NCI-H1694 (cell line): ENCODE measurements at regions not wholly inside any gene's neighbourhood (a gene's known extent, or its start where the extent isn't known, plus 50 kb on each side); places are given as distances from the start of the nearest gene placed in this dataset.
A peak's percentile ranks its signal among the peaks of the same experiment; 100 is the strongest.

Experiments used
- DNase-seq: peaks from one replicate; lab custom pipeline; 2025; lab: John Stamatoyannopoulos, UW

DNA sequence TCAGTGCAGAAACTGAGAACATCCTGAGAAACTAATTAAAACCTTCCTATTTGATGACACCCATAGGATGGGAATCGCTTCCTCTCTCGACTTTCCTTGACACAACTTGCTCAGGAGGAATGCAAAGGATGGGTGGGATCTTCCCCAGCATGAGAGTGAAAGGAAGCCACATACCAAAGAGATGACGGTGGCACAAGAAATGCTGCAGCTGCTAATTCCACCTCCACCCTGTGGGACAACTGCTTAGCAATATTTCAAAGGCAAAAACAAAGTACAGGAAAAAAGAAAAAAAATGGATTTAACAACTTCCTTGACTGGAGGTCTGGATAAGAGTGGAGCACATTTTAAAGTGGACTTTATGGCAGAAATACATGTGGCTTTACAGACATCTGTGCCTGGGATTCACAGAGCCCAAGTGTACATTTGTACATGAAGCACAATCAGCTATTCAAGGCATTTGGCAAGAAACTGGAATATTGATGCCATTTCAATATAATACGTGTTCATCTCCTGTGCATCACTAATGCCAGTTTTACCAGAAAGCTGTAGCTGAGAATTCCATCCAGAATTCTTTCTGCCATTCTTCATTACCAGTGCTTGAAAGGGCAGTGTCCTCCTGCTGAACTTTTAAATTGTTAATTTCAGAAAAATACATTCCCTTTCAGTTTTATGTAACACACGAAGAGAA lies 359.2 kb upstream of the ACTBL2 start:
- no peak for DNase-seq

DNA sequence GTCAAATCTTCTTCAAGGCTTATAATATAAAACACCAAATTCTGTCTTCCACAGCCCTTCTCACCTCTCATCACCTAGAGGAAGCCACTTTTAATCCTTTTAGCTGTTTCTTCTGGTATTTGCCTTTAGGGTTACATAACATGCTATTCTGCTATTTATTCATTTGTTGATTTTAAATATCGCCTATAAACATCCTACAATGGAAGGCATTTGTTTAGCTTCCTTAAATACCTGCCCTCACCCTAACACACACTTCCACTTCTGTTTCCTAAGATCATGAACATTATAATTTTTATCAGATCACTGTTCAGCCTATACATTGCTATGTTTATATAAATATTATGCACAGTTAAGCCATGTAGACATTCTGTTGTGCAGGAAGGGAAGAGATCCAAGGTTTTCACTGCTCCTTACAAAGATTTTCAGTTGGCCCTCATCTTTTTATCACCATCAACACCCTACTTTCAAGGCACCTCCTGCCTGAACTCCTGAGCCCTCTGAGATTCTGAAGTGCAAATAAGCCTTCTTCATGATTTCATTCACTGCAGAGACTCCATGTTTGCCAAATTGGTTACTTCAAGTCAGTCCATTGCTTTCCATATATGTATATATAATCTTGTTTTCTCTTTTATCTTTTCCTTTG lies 356.9 kb upstream of the ACTBL2 start:
- DNase-seq = no peak

DNA sequence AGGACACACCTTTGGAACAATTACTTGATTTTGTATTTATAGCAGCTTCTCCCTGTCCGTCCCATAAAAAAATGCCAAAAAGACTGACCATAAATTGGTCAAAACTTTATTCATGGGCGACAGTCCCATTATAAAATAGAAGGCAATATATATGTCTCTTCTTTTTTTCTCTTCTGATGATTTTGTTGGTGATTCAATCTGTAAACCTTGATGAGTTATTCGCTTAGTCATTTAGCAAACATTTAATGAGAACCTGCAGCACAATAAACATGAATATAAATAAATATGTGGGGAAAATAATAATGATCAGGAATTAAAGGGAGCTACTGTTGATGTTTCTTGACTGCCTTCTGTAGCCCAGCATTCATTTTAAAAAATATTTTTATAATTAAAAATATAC lies 356.4 kb upstream of the ACTBL2 start:
- DNase-seq = no peak

DNA sequence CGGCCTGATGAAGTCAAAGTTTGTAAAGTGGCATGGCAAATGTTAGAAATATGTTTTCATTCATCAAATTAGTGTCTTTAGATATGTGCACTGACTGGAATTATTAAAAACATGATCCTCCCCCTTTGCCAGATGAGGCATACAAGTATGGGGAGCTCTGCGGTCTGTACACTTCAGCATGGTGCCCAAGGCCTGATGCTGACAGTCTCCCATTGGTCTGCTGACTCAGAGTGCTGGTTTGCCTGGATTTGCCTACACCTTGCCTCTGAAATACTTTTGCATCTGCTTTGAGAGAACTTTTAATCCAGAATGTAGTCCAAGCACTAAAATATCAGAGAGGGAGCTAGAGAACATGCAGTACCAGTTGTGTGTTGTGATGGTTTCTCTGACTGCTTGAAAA lies 354.3 kb upstream of the ACTBL2 start:
- DNase-seq = no peak

DNA sequence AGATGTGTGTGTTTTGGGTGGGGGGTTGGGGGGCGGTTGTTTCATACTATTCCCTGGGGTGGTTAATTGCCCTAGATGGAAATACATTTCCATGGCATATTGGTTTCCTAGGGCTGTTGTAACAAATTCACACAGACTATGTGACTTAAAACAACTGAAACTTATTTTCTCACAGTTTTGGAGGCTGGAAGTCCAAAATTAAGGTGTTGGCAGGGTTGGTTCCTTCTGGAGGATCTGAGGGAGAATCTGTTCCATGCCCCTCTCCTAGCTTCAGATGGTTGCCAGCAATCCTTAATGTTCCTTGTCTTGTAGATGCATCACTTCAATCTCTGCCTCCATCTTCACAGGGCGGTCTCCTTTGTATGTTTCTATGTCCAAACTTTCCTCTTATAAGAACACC lies 353.7 kb upstream of the ACTBL2 start:
- DNase-seq = no peak

DNA sequence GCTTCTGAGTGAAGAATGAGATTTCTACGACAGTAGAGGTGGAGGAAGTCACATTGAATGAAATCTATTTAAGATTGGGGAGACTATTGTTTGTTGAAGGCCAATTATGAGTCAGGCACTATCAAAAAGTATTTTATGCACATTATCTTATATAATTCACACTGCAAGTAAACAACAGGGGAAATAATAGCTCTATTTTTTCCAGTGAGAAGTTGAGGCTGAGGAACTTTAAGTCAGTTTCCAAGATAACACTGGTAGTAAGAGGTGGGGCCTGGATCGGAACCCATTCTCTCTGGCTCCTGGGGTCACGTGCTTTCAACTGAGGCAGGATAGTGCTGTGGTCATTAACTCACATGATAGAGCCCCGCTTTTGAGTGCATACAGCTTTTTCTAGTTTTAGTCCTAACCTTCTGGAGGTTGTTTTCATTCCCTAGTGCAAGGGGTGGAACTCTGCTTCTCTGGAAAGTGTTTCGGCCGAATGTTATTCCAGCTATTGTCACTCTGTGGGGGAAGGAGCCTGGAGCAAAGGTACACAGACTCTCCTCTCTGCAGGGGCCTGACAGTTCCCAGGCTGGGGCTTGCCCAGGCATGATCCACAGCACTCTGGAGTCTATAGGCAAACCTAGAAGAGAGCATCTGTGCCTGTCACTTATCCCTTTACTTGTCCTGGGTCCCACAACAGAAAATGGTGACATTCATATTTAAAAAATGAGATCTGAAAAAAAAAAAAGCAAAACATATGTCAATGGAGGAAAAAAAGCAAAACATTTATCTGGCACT lies 352.4 kb upstream of the ACTBL2 start:
- peak; percentile 93 for DNase-seq

DNA sequence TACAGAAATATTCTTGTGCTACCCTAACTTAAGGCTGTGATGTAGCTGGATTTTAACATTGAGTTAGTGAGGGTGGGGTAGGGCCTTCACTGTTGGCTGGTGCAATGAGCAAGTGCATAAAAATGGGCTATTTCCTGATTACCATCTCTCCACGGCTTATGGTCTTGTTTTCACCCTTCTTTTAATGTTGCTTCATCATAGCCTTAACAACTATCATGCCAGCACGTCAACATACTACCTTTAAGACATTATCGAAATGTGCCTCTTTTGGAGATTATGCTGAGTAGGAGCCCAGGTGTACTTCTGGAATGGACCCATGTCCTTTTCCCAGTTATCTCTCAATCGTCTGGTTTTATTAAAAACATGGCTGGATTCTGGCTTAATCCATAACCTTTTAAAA lies 350.9 kb upstream of the ACTBL2 start:
- no peak for DNase-seq

DNA sequence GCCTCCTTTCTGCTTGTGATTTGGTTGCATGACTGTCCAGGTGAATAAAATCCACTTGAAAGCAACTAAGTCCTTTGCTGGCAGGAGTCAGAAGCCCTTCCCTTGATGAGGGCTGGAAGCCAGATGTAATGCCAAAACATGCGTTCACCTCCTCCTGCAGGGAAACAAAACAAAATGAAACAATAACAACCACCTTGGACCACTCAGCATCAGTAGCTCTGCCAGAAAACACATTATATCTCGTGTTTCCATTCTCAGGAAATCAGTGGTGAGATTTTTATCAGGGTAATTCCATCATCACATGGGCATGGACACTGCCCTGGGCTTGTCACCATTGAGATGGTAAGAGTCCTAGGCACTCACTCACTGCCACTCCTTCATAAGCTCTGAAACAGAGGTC lies 350.3 kb upstream of the ACTBL2 start:
- DNase-seq = no peak

DNA sequence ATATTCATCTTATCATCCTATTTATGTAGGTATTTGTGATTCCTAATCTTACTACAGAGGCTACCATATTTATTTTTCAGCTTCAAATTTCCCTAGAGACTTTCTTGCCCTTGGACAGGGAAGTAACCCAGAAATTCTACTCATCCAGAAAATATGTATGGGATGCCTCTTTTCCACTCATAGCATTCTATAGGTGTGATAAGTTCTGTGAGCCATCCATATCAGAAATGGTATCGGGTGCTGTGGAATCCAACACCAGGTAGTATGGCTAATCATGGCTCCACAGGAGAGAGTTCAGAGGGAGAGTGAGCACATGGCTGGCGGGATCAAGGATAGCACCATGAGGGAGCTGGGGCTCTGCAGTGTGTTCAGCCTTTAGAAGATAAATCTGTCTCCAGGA lies 349.3 kb upstream of the ACTBL2 start:
- DNase-seq = no peak

DNA sequence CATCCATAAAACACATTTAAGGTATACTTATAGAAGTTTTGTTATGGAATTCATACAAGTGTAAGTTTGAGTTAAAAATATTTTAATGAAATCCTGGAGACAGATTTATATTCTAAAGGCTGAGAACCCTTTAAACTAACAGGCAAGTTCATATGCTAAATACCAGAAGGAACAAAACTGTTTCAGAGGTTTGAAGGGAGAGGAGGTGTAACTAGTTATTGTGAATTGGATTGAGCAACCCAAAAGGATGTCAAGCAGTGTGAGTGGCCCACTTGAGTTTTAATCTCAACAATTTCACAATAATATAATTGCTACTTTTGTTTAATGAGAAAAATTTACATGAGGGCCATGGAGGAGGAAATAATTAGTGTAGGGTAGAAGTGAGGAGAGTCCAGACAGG lies 348.5 kb upstream of the ACTBL2 start:
- DNase-seq = no peak

DNA sequence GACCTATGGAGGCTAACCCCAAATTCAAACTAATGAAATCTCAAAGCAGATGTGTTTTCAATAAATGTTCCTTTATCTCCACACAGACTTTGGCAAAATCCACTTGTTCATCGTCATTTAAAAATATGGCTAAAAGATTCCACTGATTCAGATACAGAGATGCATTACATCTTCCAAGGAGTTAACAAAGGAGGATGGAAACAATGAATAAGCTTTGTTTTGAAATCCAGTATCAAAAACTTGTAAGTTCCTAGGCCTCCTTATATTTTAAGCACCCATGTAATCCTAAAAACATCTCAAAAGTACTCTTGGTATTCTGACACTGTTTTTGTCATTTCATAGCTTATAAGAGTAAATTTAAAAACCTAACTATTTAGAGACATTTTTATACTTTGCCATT lies 345.6 kb upstream of the ACTBL2 start:
- DNase-seq = no peak

DNA sequence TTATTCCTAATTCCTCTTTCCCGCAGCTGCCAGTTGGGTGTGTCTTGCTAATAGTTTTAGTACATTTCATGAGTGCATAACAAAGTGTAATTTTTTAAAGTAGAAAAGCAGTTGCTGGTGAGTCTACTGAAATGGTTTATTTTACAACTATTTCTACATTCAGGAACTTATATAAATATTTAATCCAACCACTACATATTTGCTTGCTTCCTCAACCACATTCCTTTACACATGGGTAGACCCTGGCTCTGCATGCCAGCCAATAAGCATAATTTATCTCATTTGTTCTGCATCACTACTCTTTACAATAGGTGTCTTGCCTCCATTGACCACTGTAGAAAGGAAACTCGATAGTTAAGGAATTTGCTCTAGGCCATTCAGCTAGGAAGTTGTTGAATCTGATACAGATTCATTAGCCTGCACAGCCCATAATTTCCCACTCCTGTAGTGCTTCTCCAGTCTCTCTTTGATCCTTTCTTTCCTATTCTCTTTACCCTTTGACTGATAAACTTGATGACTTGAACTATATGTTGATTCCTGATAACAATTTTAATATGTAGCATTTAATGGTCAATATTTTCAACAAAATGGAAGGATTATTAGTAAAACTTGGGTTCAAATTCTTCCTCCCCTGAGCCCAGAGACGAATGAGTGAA lies 342.5 kb upstream of the ACTBL2 start:
- DNase-seq = no peak

DNA sequence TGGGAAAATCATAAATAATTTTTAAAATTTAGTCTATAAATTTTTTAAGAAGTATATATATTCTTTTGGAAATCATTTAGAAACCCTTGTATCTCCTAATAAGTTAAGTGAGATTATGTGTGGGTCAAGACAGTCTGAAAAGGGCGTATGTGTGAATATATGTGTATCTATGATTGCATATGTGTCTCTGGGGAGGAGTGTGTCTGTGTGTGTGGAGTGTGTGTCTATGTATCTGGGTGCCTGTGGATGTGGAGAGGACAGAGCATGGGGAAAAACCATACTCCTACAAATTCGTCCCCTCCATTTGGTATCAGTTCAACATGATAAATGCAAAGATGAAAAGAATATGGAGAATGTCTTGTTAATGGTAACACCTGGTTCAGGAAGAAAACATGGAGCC lies 342.0 kb upstream of the ACTBL2 start:
- DNase-seq = no peak

DNA sequence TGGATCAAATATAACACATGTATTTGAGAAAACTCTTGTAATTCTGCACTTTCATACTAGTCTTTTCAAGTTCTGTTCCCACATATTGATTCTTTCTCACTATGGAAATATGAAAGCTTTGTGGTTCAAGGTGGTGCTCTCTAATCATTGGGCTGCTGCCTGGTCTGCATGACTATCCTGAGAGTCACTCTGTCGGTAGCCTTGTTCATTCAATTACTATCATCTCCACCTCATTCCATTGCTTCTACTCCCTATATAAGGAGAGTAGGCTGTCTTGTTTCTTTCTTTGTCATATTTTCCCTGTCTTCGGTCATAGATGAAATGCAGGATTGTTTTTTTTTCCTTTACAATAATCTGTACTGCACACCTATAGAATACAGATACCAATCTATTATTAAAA lies 341.4 kb upstream of the ACTBL2 start:
- no peak for DNase-seq

DNA sequence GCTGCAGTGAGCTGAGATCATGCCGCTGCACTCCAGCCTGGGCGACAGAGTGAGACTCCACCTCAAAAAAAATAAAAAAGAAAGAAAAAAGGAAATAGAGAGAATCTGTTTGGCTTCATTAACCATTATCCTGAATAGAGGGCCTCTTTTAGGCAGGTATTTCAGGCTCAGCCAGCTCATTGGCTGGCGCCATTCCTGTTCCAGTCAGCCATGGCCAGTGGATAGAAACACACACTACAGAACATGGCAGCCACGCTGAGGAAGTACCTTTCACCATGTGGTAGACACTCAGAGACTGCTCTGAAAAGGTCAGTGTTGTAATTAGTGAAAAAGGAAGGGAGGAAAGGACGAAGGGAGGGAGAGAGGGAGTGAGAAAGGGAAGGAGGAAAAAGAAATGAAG lies 340.0 kb upstream of the ACTBL2 start:
- no peak for DNase-seq

DNA sequence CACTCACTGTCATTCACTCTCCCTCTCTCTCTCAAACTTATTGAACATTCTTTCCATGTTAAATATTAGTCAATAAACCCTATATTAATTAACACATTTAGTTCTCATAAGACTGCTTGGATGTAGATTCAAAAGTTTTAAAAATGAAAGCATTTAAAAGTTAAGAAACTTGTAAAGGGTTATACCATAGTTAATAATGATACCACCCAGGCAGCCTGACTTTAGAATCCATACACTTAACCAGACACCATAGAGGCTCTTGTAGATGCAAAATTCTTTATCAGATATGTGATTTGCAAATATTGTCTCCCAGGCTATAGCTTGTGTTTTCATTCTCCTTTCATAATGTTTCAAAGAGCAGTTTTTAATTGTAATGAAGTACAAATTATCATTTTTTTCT lies 335.8 kb upstream of the ACTBL2 start:
- no peak for DNase-seq

DNA sequence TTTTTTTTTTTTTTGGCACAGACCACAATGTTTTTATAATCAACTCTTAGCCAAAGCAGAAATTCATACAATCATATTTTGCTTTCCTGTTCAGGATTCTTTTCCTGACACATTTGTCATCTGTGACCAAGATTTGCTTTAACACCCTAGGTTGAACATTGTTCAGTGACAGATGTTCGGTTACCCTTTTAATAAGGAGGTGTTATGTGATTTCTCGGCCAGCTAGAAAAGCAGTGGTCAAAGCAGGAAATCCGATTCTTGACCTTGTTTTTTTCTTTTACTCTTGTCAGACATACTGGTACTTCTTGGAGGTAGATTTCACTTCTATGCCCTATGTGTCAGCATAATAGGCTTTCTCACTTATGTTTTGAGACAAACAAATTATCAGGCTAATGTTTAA lies 335.3 kb upstream of the ACTBL2 start:
- DNase-seq = no peak

DNA sequence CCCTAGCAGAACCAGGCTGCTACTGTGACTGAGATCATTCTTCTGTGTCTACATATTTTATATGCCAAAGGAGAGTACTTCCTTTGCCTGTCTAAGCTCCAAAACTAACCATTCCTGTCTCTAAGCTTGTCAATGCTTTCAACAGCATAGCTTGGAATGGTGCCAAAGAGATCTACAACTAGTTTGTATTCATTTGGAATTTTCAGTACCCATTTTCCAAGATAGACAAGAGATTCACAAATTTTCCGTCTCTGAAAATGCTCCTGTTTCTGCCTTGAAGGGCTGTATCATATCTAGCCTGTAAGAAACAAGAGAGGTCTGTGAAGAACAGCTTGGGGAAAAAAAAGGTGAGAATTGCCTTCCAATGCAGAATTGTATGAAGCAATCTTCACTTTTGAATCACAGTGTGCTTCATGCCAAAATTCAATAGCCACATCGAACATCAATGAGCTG lies 334.4 kb upstream of the ACTBL2 start:
- DNase-seq = no peak

DNA sequence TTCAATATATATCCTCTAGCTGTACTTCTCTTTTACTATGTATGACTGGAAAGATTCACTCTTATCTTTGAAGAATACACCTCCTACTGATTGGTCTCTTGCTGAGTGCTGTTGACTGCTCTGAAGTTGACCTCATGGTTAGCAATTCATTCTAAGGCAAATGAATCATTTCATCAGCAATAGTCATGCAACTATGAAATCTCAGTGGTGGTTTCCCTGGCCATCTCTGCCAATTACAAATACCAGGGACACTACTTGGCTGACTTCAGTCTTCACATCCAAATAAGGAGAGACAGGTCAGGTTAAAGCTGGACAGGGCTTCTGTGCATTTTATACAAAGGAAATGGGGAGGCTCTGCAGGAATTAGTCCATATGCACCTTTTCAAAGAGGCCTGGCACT lies 333.5 kb upstream of the ACTBL2 start:
- DNase-seq = no peak

DNA sequence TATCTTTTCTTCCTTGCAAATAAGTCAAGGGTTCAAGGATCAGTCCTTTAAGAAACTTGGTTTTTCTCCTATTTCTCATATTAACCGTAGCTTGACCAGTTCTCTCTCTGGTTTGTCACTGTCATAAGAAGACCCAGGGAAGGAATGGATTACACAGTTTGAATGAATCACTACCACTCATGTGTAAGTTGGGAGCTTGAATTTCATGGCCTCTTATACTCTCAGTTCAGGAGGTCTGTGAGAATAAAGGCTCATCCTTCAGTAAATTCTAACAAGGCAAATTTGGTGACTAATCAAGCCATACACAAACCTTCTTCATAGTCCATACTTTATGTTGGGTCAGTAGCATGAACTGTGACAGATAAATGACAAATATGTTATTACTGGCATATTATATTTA lies 323.1 kb upstream of the ACTBL2 start:
- no peak for DNase-seq

DNA sequence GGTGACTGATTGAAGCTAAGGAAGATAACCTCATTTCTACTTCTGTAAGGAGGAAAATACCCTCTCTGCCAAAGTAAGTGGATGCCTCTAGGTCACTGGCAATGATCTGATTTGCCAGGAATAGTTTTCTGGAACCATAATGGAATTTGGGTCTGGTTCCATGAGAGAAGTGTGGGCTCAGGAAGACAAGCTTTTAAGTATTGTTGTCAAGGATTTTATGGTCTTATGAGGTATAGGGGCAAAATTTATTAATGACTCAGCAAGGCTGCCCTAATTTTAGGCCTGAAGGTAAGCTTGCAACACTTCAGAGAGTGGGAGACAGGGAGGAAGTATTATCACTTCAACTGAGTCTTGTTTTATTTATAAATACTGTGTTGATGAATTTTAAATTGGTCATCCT lies 322.6 kb upstream of the ACTBL2 start:
- no peak for DNase-seq

DNA sequence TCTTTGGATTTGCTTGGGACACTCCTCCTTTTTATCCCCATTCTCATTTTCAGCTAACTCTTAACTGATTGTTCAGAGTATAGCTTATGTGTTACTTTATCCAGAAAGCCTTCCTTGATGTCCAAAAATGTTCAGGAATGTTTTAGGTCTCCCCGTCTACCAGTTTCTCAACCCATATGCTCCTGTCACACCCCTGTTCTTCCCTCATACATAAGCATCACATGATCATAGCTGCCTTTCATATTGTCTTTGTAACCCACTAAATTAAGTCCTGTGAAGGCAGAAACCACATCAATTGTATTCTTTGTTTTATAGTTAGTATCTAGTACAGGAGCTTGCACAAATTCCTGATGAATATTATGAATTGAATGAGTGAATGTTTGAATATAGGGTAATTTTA lies 321.9 kb upstream of the ACTBL2 start:
- DNase-seq = no peak

DNA sequence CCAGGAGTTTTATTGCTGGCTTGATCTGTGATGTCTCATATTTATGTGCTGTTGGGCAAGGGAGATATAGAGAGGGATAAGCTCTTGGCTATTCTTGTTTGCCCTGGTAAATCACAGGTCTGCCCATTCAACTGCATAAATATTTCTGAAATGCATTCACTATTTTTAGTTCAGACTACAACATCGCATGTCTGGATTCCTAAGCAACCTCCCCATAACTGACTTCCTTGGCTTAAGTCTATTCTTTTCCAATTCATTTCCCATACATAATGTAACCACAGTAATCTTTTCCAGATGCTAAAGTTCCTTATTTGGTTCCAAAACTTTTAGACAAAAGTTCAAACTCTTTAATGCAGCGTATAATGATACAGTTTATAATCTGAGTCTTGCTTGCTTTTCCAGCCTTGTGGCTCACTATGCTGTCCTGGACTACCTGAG lies 321.4 kb upstream of the ACTBL2 start:
- DNase-seq = no peak
